ENCODE measurements at regions not wholly inside any gene's neighbourhood (a gene's known extent, or its start where the extent isn't known, plus 50 kb on each side); places are given as distances from the start of the nearest gene placed in this dataset.

GRCh38 chr2:238789317-238789806 is 58.5 kb upstream of the TWIST2 start:
- TF ChIP-seq CTCF (IDR thresholded peaks at IDR 0.05; ENCODE audit: insufficient read depth, low read length, poor library complexity, severe bottlenecking) = no peak
- TF ChIP-seq EZH2phosphoT487 (conservative IDR thresholded peaks at IDR 0.05; ENCODE audit: low read length) = no peak
